ENCODE measurements at regions not wholly inside any gene's neighbourhood (a gene's known extent, or its start where the extent isn't known, plus 50 kb on each side); places are given as distances from the start of the nearest gene placed in this dataset.

- no peak overlapping the region for H3K27ac ChIP-seq (replicated peaks)
- TF ChIP-seq SPI1 (IDR thresholded peaks at IDR 0.05; ENCODE audit: borderline replicate concordance, low read depth): no peak
Observed at GRCh38 chr5:158209219-158209908, 350.4 kb upstream of the CLINT1 start.

GRCh38 chr5:158207733-158208132 lies 348.8 kb upstream of the CLINT1 start:
- no peak overlapping the region for H3K27ac ChIP-seq (replicated peaks)
- DNase-seq (ENCODE audit: low read depth in 1 of 2, low spot score in 1 of 2): no peak
- H3K27me3 ChIP-seq (ENCODE audit: insufficient read depth, poor library complexity, severe bottlenecking): no peaks in the 10 kb centered on the region
- H3K4me3 ChIP-seq (replicated peaks; ENCODE audit: insufficient read depth, low read length): no peak overlapping the region
- TF ChIP-seq POLR2AphosphoS5 (IDR thresholded peaks at IDR 0.05; ENCODE audit: low read depth): no peak
- TF ChIP-seq SPI1 (IDR thresholded peaks at IDR 0.05; ENCODE audit: borderline replicate concordance, low read depth): no peak
- TF ChIP-seq GABPA (IDR thresholded peaks at IDR 0.05; ENCODE audit: low read depth): no peak
- no peak for TF ChIP-seq REST (IDR thresholded peaks at IDR 0.05; ENCODE audit: insufficient replicate concordance, low read depth)
- no peak for TF ChIP-seq CTCF (IDR thresholded peaks at IDR 0.05; ENCODE audit: insufficient read depth, low read length)

More at GRCh38 chr5:158209219-158209908, 350.4 kb upstream of the CLINT1 start:
- Histone ChIP-seq H3K27me3 (ENCODE audit: insufficient read depth, poor library complexity, severe bottlenecking) (no peaks in the 10 kb centered on the region), H3K4me3 (replicated peaks; ENCODE audit: insufficient read depth, low read length) (no peak overlapping the region)
- no peak for DNase-seq (ENCODE audit: low read depth in 1 of 2, low spot score in 1 of 2)

GRCh38 chr5:158205992-158206391 lies 347.0 kb upstream of the CLINT1 start:
- DNase-seq (ENCODE audit: low read depth in 1 of 2, low spot score in 1 of 2): no peak
- Histone ChIP-seq H3K27ac (replicated peaks) (no peak overlapping the region), H3K4me3 (replicated peaks; ENCODE audit: insufficient read depth, low read length) (no peak overlapping the region), H3K27me3 (ENCODE audit: insufficient read depth, poor library complexity, severe bottlenecking) (no peaks in the 10 kb centered on the region)
- TF ChIP-seq CTCF (IDR thresholded peaks at IDR 0.05; ENCODE audit: insufficient read depth, low read length): no peak
- TF ChIP-seq GABPA (IDR thresholded peaks at IDR 0.05; ENCODE audit: low read depth): no peak
- TF ChIP-seq SPI1 (IDR thresholded peaks at IDR 0.05; ENCODE audit: borderline replicate concordance, low read depth): no peak
- TF ChIP-seq REST (IDR thresholded peaks at IDR 0.05; ENCODE audit: insufficient replicate concordance, low read depth): no peak
- TF ChIP-seq POLR2AphosphoS5 (IDR thresholded peaks at IDR 0.05; ENCODE audit: low read depth): no peak

- DNase-seq (ENCODE audit: low read depth in 1 of 2, low spot score in 1 of 2): no peak
- H3K27me3 ChIP-seq (ENCODE audit: insufficient read depth, poor library complexity, severe bottlenecking): no peaks in the 10 kb centered on the region
- TF ChIP-seq POLR2AphosphoS5 (IDR thresholded peaks at IDR 0.05; ENCODE audit: low read depth) (no peak), CTCF (IDR thresholded peaks at IDR 0.05; ENCODE audit: insufficient read depth, low read length) (no peak)
- no peak overlapping the region for H3K27ac ChIP-seq (replicated peaks)
- no peak overlapping the region for H3K4me3 ChIP-seq (replicated peaks; ENCODE audit: insufficient read depth, low read length)
Observed at GRCh38 chr5:158203261-158203660, 344.3 kb upstream of the CLINT1 start.

All from HL-60 (cell line).